ENCODE measurements at regions not wholly inside any gene's neighbourhood (a gene's known extent, or its start where the extent isn't known, plus 50 kb on each side); places are given as distances from the start of the nearest gene placed in this dataset.

DNA sequence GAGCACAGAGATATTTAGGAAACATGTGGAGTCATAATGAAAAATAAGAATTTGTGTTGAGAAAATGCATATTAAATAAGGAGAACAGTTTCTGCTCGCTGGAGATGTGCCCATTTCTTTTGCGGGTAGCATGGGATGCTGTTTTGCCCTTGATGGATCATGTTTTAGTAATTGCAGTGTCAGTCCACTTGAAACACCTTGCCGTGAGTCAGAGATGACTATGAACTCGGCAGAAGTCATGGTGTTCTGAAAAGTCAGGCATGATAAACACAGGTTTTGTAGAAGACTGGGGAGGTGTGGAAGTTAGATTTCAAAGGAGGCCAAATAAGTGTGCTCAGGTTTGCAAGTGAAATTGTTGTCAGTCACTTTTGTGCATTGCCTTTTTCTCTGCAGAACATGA is 315.0 kb upstream of the LRRC7 start:
- Mint-ChIP-seq H3K4me3 (no peak overlapping the region), H3K27ac (no peak overlapping the region), H3K4me1 (no peaks in the 10 kb centered on the region), H3K9me3 (no peaks in the 10 kb centered on the region), H3K27me3 (ENCODE audit: low read depth) (peaks cover 1% of the 10 kb centered on the region), H3K36me3 (no peaks in the 10 kb centered on the region)
- TF ChIP-seq, protein P1, sequence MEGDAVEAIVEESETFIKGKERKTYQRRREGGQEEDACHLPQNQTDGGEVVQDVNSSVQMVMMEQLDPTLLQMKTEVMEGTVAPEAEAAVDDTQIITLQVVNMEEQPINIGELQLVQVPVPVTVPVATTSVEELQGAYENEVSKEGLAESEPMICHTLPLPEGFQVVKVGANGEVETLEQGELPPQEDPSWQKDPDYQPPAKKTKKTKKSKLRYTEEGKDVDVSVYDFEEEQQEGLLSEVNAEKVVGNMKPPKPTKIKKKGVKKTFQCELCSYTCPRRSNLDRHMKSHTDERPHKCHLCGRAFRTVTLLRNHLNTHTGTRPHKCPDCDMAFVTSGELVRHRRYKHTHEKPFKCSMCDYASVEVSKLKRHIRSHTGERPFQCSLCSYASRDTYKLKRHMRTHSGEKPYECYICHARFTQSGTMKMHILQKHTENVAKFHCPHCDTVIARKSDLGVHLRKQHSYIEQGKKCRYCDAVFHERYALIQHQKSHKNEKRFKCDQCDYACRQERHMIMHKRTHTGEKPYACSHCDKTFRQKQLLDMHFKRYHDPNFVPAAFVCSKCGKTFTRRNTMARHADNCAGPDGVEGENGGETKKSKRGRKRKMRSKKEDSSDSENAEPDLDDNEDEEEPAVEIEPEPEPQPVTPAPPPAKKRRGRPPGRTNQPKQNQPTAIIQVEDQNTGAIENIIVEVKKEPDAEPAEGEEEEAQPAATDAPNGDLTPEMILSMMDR (IDR thresholded peaks at IDR 0.05; ENCODE audit: unreplicated experiment), result no peak
- DNase-seq (ENCODE audit: low spot score in 2 of 2, unreplicated experiment in 2 of 2), result no peak

DNA sequence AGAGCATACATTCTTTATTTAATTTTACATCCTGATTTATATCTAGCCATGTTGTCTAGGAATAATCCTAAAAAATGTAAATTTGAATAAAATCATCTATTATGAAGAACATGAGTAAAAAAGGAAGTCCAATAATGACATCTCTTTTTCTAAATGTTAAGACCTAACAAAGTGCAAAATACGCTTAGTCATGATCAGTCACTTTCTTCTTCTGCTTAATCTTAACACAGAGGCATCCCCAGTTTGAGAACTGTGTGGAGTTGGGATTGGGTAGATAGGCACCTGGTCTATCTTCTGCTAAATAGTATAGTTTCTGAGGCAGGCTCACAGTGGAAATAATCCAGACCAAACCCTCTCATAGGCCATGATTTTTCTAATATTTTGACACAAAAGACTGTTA is 311.7 kb upstream of the LRRC7 start:
- Mint-ChIP-seq H3K9me3 (no peaks in the 10 kb centered on the region), H3K36me3 (no peaks in the 10 kb centered on the region), H3K4me1 (no peaks in the 10 kb centered on the region), H3K4me3 (no peak overlapping the region), H3K27ac (no peak overlapping the region), H3K27me3 (ENCODE audit: low read depth) (peaks cover 2% of the 10 kb centered on the region)
- TF ChIP-seq, protein P1 (IDR thresholded peaks at IDR 0.05; ENCODE audit: unreplicated experiment), result no peak
- no peak for DNase-seq (ENCODE audit: low spot score in 2 of 2, unreplicated experiment in 2 of 2)

DNA sequence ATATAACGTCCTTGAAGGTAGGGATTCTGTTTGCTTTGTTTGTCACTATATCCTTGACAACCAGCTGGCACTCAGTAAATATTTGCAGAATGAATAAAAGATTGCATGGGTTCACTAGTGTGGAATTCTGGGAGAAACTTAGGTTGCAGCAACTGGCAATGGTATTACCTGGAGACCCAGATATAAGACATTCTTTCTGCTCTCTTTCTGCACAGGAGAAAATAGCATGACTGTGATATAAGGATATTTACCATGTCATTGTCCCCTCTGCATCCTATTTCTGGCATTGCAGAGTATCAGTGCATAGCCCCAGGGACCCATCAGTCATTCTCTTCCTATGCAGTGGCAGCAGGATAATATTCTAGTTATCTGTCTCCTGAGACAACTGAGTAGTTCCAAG is 308.9 kb upstream of the LRRC7 start:
- Mint-ChIP-seq H3K36me3 (no peaks in the 10 kb centered on the region), H3K4me3 (no peak overlapping the region), H3K9me3 (no peaks in the 10 kb centered on the region), H3K27ac (no peak overlapping the region), H3K27me3 (ENCODE audit: low read depth) (peaks cover 2% of the 10 kb centered on the region), H3K4me1 (peaks cover 9% of the 10 kb centered on the region)
- TF ChIP-seq, protein P1 (IDR thresholded peaks at IDR 0.05; ENCODE audit: unreplicated experiment), result no peak
- no peak for DNase-seq (ENCODE audit: low spot score in 2 of 2, unreplicated experiment in 2 of 2)

DNA sequence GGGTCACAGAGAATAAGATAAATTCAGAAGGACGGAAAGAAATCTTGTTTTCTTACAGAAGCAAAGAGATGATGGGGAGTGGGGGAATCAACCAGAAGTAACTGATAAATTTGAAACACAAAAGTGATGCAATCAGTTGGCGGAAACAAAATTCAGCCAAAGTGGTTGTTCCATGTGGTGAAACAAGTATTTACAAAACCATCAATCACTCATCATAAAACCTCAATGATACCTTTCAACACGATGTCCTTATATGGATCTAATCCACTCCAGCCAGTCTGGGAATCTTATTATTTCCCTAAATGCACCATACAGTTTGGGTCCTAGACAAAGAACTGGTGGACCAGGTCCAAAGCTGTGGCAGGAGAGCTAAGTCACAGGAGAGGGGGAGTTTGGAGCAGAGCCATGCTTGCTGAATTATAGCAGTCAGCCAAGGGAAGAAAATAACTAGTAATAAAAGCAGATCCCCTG is 303.8 kb upstream of the LRRC7 start:
- peaks cover 2% of the 10 kb centered on the region for H3K27me3 Mint-ChIP-seq (ENCODE audit: low read depth)
- peak in 1 of 2 experiments; percentile 38 for DNase-seq (ENCODE audit: low spot score in 2 of 2, unreplicated experiment in 2 of 2)
- peaks cover 23% of the 10 kb centered on the region for H3K4me1 Mint-ChIP-seq
- TF ChIP-seq, protein P1 (IDR thresholded peaks at IDR 0.05; ENCODE audit: unreplicated experiment), result no peak
- H3K4me3 Mint-ChIP-seq, result no peak overlapping the region
- no peaks in the 10 kb centered on the region for H3K36me3 Mint-ChIP-seq
- H3K27ac Mint-ChIP-seq, result peak overlapping the region; percentile 11
- H3K9me3 Mint-ChIP-seq, result no peaks in the 10 kb centered on the region

DNA sequence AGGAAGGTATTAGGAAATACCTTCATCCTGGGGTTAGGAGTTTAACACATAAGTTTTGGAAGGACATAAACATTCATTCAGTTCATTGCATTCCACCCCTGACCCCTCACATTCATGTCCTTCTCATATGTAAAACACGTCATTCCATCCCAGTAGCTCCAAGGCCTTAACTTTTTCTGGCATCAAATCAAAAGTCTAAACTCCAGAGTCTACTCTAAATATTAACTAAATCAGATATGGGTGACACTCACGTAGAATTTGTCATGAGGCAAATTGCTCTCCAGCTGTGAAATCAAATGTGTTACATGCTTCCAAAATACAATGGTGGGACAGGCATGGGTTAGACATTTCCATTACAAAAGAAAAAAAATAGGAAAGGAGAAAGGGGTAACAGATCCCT is 298.2 kb upstream of the LRRC7 start:
- DNase-seq (ENCODE audit: low spot score in 2 of 2, unreplicated experiment in 2 of 2), result no peak
- TF ChIP-seq, protein P1 (IDR thresholded peaks at IDR 0.05; ENCODE audit: unreplicated experiment), result no peak
- Mint-ChIP-seq H3K27ac (no peak overlapping the region), H3K4me3 (no peak overlapping the region), H3K4me1 (peaks cover 8% of the 10 kb centered on the region), H3K27me3 (ENCODE audit: low read depth) (no peaks in the 10 kb centered on the region), H3K9me3 (no peaks in the 10 kb centered on the region), H3K36me3 (no peaks in the 10 kb centered on the region)

DNA sequence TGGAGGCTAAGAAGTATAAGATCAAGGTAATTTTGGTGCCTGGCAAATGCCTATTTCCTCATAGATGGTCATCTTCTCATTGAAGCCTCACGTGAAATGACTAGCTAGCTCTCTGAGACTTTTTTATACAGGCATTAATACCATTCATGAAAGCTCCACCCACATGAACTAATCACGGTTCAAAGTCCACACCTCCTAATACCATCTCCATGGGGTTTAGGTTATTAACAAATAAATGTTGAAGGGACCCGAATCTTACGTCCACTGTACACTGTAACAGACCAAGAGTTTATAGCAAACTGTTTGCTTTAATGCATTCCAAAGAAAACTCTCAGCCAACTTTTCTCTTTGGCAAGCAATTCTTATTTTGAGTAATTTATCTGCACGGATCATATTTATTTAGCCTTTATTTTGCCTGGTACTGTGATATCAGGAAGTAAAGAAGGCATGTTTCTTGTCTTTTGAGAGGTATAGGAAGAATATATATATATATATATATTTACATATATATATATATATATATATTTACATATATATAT is 296.1 kb upstream of the LRRC7 start:
- no peaks in the 10 kb centered on the region for H3K9me3 Mint-ChIP-seq
- TF ChIP-seq, protein P1 (IDR thresholded peaks at IDR 0.05; ENCODE audit: unreplicated experiment), result no peak
- H3K27me3 Mint-ChIP-seq (ENCODE audit: low read depth), result no peaks in the 10 kb centered on the region
- no peaks in the 10 kb centered on the region for H3K36me3 Mint-ChIP-seq
- no peak overlapping the region for H3K27ac Mint-ChIP-seq
- H3K4me1 Mint-ChIP-seq, result peaks cover 3% of the 10 kb centered on the region
- DNase-seq (ENCODE audit: low spot score in 2 of 2, unreplicated experiment in 2 of 2), result no peak
- H3K4me3 Mint-ChIP-seq, result no peak overlapping the region

All from mesothelial cell of epicardium (in vitro differentiated cells).